ENCODE measurements at regions not wholly inside any gene's neighbourhood (a gene's known extent, or its start where the extent isn't known, plus 50 kb on each side); places are given as distances from the start of the nearest gene placed in this dataset.
"Not testable (repeated sequence)": the region's sequence is repeated elsewhere in the genome, so short reads cannot be mapped to it uniquely, and the experiment has no call there.

DNA sequence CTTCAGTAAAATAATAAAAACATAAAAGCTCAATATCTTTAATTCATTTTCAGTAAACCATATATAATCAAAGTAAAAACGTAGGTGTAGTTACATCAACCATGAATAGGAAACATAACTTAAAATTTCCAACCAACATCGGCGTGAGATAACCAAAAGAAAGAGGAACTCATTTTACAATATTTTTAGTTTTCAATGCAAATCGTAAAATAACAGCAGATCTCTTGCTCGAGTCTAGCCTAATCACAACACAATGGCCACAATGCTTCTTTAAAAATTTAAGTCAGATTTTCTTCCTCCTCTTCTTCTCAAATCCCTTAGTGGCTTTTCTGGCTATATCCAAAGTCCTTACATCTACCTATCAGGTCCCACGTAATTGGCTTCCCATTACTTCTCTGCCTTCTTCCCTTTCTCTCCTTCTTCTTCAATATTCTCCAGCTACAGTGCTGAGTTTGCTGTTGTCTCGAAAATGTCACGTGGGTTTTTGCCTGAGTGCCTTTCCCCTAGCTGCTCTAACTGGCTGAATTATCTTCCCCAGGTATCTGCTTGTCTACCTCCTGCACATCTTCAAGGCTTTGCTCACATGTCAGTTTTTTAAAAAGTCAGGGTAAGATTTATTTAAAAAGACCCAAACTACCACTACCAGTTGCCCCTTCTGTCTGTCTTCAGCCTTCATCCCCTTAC lies 90.9 kb upstream of the BANK1 start:
- Histone ChIP-seq H3K4me1 (ENCODE audit: control insufficient read depth, insufficient read depth, low read length, poor library complexity, severe bottlenecking) (no peaks in the 10 kb centered on the region), H3K4me3 (ENCODE audit: insufficient read depth, low read depth, low read length, poor library complexity, severe bottlenecking) (no peak overlapping the region), H3K9me3 (ENCODE audit: control insufficient read depth, low read length) (no peaks in the 10 kb centered on the region), H3K27ac (ENCODE audit: insufficient read depth, low read length, poor library complexity, severe bottlenecking) (no peak overlapping the region), H3K27me3 (replicated peaks; ENCODE audit: control insufficient read depth, insufficient read depth, low read length, poor library complexity, severe bottlenecking) (no peaks in the 10 kb centered on the region), H3K36me3 (ENCODE audit: control insufficient read depth, insufficient read depth, low read length) (no peaks in the 10 kb centered on the region)
- no peak for DNase-seq

DNA sequence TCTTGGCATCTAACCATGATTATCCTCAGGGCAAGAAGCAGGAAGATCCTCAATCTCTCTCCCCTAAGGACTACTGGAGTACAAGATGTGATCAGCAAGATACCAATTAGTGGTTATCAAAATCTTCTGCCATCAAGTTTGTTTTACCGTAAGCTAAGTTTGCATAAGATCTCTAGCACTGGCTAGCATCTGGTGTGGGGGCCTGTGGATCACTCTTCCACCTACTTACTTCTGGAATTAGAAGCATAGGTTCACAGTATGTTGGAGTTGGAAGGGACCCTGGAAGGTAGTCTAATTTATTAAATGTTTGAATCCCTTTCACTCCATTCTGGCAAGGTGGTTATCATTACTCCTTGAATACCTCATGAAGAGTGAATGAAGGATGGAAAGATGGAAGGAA lies 93.3 kb upstream of the BANK1 start:
- H3K9me3 ChIP-seq (ENCODE audit: control insufficient read depth, low read length): no peaks in the 10 kb centered on the region
- no peaks in the 10 kb centered on the region for H3K27me3 ChIP-seq (replicated peaks; ENCODE audit: control insufficient read depth, insufficient read depth, low read length, poor library complexity, severe bottlenecking)
- no peaks in the 10 kb centered on the region for H3K4me1 ChIP-seq (ENCODE audit: control insufficient read depth, insufficient read depth, low read length, poor library complexity, severe bottlenecking)
- H3K36me3 ChIP-seq (ENCODE audit: control insufficient read depth, insufficient read depth, low read length): no peaks in the 10 kb centered on the region
- no peak overlapping the region for H3K4me3 ChIP-seq (ENCODE audit: insufficient read depth, low read depth, low read length, poor library complexity, severe bottlenecking)
- no peak for DNase-seq
- no peak overlapping the region for H3K27ac ChIP-seq (ENCODE audit: insufficient read depth, low read length, poor library complexity, severe bottlenecking)

DNA sequence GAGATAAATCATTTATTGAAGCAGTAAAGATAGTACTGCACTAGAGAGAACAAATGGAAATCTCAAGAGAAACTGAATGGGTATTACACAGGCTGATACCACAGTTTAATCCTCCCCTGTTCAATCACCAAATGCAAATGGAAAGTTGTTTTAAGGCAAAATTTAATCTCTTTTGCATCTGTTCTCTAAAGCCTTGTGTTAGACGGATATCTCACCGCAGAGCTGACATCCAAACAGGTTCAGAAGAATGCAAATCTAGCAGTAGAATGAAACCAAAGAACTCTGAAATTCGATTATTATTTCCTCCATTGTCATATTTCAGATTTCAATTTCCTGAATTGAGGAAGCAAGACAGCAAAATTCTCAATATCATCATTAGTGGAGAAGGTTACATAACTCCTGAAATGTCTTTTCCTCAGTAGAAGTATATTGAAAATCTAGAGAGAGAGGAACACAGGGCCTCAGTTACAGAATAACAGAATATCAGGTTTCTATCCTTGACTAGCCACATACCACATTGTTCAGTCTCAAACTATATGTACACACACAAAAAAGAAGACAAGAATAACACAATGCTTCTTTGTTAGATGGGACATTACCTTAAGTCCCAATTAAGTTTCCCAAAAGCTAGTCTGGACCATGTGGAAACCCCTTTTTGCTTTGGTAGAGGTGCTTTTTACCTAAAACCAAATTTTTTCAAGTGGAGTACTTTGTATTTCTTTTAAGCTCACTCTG lies 94.1 kb upstream of the BANK1 start:
- H3K4me1 ChIP-seq (ENCODE audit: control insufficient read depth, insufficient read depth, low read length, poor library complexity, severe bottlenecking): no peaks in the 10 kb centered on the region

DNA sequence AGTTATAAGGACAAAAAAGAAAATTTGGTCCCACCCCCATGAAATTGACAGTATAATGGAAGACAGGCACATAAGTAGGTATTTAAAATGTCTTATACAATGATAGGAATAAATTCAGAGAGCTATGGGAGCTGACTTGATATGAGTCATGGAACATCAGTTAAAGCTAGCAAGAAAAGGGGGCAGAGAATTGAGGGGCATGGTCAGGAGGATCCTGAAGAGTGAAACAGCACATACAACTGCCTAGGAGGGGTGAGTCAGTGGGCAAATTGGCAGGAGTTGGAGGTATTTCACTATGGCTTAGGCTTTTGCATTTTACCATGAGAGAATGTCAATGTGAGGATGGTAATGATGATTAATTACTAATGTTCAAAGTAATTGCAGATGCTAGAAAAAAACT lies 95.4 kb upstream of the BANK1 start:
- Histone ChIP-seq H3K27ac (ENCODE audit: insufficient read depth, low read length, poor library complexity, severe bottlenecking) (no peak overlapping the region), H3K4me1 (ENCODE audit: control insufficient read depth, insufficient read depth, low read length, poor library complexity, severe bottlenecking) (no peaks in the 10 kb centered on the region), H3K36me3 (ENCODE audit: control insufficient read depth, insufficient read depth, low read length) (no peaks in the 10 kb centered on the region), H3K4me3 (ENCODE audit: insufficient read depth, low read depth, low read length, poor library complexity, severe bottlenecking) (no peak overlapping the region), H3K27me3 (replicated peaks; ENCODE audit: control insufficient read depth, insufficient read depth, low read length, poor library complexity, severe bottlenecking) (no peaks in the 10 kb centered on the region), H3K9me3 (ENCODE audit: control insufficient read depth, low read length) (no peaks in the 10 kb centered on the region)
- DNase-seq: no peak

More for the DNA sequence above, 94.1 kb upstream of the BANK1 start:
- Histone ChIP-seq H3K9me3 (ENCODE audit: control insufficient read depth, low read length) (no peaks in the 10 kb centered on the region), H3K4me3 (ENCODE audit: insufficient read depth, low read depth, low read length, poor library complexity, severe bottlenecking) (no peak overlapping the region), H3K27me3 (replicated peaks; ENCODE audit: control insufficient read depth, insufficient read depth, low read length, poor library complexity, severe bottlenecking) (no peaks in the 10 kb centered on the region), H3K36me3 (ENCODE audit: control insufficient read depth, insufficient read depth, low read length) (no peaks in the 10 kb centered on the region), H3K27ac (ENCODE audit: insufficient read depth, low read length, poor library complexity, severe bottlenecking) (no peak overlapping the region)
- no peak for DNase-seq

DNA sequence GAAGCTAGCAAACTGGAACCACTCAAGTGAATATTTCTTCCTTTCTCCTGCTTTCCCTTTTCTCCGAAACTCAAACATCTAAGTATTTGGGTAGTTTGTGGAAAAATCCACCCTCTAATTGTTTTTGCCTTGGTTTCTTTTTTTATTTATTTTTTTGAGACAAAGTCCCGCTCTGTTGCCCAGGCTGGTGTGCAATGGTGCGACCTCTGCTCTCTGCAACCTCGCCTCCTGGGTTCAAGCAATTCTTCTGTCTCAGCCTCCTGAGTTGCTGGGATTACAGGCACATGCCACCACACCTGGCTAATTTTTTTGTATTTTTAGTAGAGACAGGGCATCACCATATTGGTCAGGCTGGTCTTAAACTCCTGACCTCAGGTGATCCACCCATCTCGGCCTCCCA lies 96.1 kb upstream of the BANK1 start:
- H3K36me3 ChIP-seq (ENCODE audit: control insufficient read depth, insufficient read depth, low read length); H3K4me1 ChIP-seq (ENCODE audit: control insufficient read depth, insufficient read depth, low read length, poor library complexity, severe bottlenecking); H3K9me3 ChIP-seq (ENCODE audit: control insufficient read depth, low read length); H3K27me3 ChIP-seq (replicated peaks; ENCODE audit: control insufficient read depth, insufficient read depth, low read length, poor library complexity, severe bottlenecking); H3K27ac ChIP-seq (ENCODE audit: insufficient read depth, low read length, poor library complexity, severe bottlenecking); DNase-seq; H3K4me3 ChIP-seq (ENCODE audit: insufficient read depth, low read depth, low read length, poor library complexity, severe bottlenecking): not testable (repeated sequence)

DNA sequence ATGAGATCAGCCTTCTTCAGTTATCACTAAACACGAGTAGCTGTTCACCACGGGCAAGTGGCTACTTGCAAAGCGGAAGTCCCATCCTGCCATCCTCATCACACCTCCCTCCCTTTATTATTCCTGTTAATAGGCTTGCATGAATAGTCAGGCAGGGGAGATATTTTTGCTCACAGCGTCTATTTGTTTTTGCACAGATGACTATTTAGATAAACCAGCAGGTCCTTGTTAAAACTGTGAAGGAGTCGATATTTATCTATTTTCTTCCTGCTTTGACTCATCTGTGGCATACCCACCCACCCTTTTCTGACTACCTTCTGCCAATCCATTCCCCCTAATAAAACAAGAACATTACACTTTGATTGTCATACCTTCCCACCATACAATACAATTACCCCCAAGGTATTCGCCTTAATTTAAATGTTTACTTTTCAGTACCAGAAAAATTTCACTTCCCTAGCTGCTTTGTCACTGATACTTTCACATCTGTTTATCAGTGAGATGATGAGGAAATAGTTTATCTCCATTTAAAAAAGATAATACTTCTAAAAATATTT lies 96.6 kb upstream of the BANK1 start:
- H3K27me3 ChIP-seq (replicated peaks; ENCODE audit: control insufficient read depth, insufficient read depth, low read length, poor library complexity, severe bottlenecking): no peaks in the 10 kb centered on the region
- no peak overlapping the region for H3K27ac ChIP-seq (ENCODE audit: insufficient read depth, low read length, poor library complexity, severe bottlenecking)
- no peak overlapping the region for H3K4me3 ChIP-seq (ENCODE audit: insufficient read depth, low read depth, low read length, poor library complexity, severe bottlenecking)
- H3K4me1 ChIP-seq (ENCODE audit: control insufficient read depth, insufficient read depth, low read length, poor library complexity, severe bottlenecking): no peaks in the 10 kb centered on the region
- no peak for DNase-seq
- H3K9me3 ChIP-seq (ENCODE audit: control insufficient read depth, low read length): no peaks in the 10 kb centered on the region
- no peaks in the 10 kb centered on the region for H3K36me3 ChIP-seq (ENCODE audit: control insufficient read depth, insufficient read depth, low read length)

DNA sequence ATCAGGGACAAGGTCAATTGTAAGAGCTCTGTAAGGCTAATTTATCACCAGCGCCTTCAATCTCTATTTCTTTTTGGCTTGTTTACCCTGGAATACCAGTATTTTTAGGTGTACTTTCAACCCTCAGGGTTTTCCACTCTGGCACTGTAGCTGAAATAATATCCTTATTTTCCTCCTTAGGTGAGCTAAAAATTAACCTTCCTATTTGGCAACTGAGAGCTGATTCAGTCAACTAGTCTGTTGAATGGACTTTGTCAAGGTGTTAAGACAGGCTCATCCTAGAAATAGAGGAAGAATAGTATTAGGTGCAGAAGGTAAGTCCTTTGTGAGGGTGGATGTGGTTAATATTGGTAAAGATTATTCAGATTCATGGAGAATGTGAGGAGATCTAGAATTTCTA lies 101.3 kb upstream of the BANK1 start:
- H3K9me3 ChIP-seq (ENCODE audit: control insufficient read depth, low read length): no peaks in the 10 kb centered on the region
- H3K4me1 ChIP-seq (ENCODE audit: control insufficient read depth, insufficient read depth, low read length, poor library complexity, severe bottlenecking): no peaks in the 10 kb centered on the region
- H3K27me3 ChIP-seq (replicated peaks; ENCODE audit: control insufficient read depth, insufficient read depth, low read length, poor library complexity, severe bottlenecking): no peaks in the 10 kb centered on the region
- no peak for DNase-seq
- H3K27ac ChIP-seq (ENCODE audit: insufficient read depth, low read length, poor library complexity, severe bottlenecking): no peak overlapping the region
- H3K4me3 ChIP-seq (ENCODE audit: insufficient read depth, low read depth, low read length, poor library complexity, severe bottlenecking): no peak overlapping the region
- H3K36me3 ChIP-seq (ENCODE audit: control insufficient read depth, insufficient read depth, low read length): no peaks in the 10 kb centered on the region

DNA sequence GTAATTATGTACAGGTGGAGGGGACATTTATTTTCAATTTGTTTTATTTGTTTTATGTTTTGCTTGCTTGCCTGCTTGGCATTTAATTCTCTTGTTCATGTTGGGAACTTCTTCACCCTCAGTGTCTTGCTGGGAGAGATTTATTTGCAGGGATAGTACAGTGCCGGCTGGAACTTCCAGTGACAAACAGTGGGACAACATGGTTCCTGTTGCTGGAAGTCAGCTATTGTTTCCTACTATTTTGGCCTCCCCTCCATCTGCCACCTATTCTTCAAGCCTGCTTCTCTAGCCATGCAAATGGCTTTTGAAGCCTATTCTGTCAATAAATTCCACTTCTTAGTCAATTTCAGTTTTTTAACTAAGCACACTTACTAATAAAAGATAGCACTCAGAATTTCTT lies 105.4 kb upstream of the BANK1 start:
- no peak for DNase-seq
- H3K9me3 ChIP-seq (ENCODE audit: control insufficient read depth, low read length): no peaks in the 10 kb centered on the region
- no peak overlapping the region for H3K27ac ChIP-seq (ENCODE audit: insufficient read depth, low read length, poor library complexity, severe bottlenecking)
- H3K27me3 ChIP-seq (replicated peaks; ENCODE audit: control insufficient read depth, insufficient read depth, low read length, poor library complexity, severe bottlenecking): no peaks in the 10 kb centered on the region
- no peaks in the 10 kb centered on the region for H3K36me3 ChIP-seq (ENCODE audit: control insufficient read depth, insufficient read depth, low read length)
- H3K4me1 ChIP-seq (ENCODE audit: control insufficient read depth, insufficient read depth, low read length, poor library complexity, severe bottlenecking): no peaks in the 10 kb centered on the region
- no peak overlapping the region for H3K4me3 ChIP-seq (ENCODE audit: insufficient read depth, low read depth, low read length, poor library complexity, severe bottlenecking)

DNA sequence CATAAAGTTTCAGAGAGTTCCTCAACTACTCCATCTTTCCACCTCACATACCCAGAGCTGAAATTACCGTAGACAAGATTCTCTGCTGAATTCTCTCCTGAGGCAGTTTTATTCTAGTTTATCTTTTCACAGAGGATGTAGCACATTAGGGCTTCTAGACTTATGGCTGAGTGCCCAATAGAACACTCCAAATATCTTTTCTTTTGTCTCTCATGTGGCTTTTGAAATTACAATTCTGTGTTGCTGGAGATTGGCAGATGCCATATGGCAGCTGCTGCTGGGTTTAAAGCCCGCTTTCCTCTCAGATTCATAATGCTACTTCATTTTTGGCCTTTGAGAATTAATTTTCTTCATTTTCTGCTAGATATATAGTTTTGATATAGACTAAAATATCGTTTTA lies 107.6 kb upstream of the BANK1 start:
- no peak overlapping the region for H3K4me3 ChIP-seq (ENCODE audit: insufficient read depth, low read depth, low read length, poor library complexity, severe bottlenecking)
- no peak overlapping the region for H3K27ac ChIP-seq (ENCODE audit: insufficient read depth, low read length, poor library complexity, severe bottlenecking)
- no peaks in the 10 kb centered on the region for H3K4me1 ChIP-seq (ENCODE audit: control insufficient read depth, insufficient read depth, low read length, poor library complexity, severe bottlenecking)
- H3K36me3 ChIP-seq (ENCODE audit: control insufficient read depth, insufficient read depth, low read length): no peaks in the 10 kb centered on the region
- no peaks in the 10 kb centered on the region for H3K27me3 ChIP-seq (replicated peaks; ENCODE audit: control insufficient read depth, insufficient read depth, low read length, poor library complexity, severe bottlenecking)
- no peaks in the 10 kb centered on the region for H3K9me3 ChIP-seq (ENCODE audit: control insufficient read depth, low read length)
- DNase-seq: no peak

DNA sequence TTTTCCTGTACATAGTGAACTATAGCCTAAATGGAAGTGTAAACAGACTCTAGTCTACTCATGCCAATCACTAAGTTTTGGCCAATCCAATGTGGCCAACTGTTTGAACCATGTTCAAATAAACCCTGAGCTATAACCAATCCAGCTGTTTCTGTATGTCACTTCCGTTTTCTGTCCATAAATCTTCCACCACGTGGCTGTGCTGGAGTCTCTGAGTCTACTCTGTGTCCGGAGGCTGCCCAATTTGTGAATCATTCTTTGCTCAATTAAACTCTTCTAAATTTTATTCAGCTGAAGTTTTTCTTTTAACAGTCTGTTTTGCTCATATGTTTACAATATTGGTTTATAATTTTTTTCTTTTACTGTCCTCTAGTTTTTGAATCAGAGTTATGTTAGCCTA lies 112.3 kb upstream of the BANK1 start:
- DNase-seq: no peak
- no peaks in the 10 kb centered on the region for H3K9me3 ChIP-seq (ENCODE audit: control insufficient read depth, low read length)
- H3K36me3 ChIP-seq (ENCODE audit: control insufficient read depth, insufficient read depth, low read length): no peaks in the 10 kb centered on the region
- H3K27me3 ChIP-seq (replicated peaks; ENCODE audit: control insufficient read depth, insufficient read depth, low read length, poor library complexity, severe bottlenecking): no peaks in the 10 kb centered on the region
- no peaks in the 10 kb centered on the region for H3K4me1 ChIP-seq (ENCODE audit: control insufficient read depth, insufficient read depth, low read length, poor library complexity, severe bottlenecking)
- no peak overlapping the region for H3K4me3 ChIP-seq (ENCODE audit: insufficient read depth, low read depth, low read length, poor library complexity, severe bottlenecking)
- H3K27ac ChIP-seq (ENCODE audit: insufficient read depth, low read length, poor library complexity, severe bottlenecking): no peak overlapping the region
